ENCODE measurements at regions not wholly inside any gene's neighbourhood (a gene's known extent, or its start where the extent isn't known, plus 50 kb on each side); places are given as distances from the start of the nearest gene placed in this dataset.
"Not testable (repeated sequence)": the region's sequence is repeated elsewhere in the genome, so short reads cannot be mapped to it uniquely, and the experiment has no call there.

- DNase-seq, result no peak
Observed at GRCh38 chr13:22789916-22790315, 390.9 kb upstream of the SGCG start.

DNA sequence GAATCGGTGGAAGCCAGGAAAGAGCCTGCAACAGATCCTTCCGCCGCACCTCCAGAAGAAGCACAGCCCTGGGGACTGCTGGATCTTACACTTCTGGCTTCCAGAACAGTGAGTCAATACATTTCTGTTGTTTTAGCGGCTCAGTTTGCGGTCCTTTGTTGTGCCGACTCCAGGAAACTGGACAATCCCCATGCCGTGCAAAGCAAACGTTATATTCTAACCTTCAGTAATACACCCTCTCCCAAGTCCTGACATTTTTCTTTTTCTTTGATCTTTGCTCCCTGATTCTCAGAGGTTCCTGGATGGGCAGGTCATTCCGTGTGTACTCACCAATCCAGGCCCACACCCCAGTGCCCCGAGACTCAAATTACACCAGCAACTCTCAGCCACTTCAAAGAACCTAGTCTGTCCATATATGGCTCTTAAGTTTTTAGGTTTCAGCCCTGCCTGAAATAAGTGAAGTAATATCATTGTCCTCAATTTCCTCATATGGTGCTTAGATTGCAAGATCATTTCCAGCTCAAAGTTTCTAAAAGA lies 387.1 kb upstream of the SGCG start:
- no peak for DNase-seq

DNA sequence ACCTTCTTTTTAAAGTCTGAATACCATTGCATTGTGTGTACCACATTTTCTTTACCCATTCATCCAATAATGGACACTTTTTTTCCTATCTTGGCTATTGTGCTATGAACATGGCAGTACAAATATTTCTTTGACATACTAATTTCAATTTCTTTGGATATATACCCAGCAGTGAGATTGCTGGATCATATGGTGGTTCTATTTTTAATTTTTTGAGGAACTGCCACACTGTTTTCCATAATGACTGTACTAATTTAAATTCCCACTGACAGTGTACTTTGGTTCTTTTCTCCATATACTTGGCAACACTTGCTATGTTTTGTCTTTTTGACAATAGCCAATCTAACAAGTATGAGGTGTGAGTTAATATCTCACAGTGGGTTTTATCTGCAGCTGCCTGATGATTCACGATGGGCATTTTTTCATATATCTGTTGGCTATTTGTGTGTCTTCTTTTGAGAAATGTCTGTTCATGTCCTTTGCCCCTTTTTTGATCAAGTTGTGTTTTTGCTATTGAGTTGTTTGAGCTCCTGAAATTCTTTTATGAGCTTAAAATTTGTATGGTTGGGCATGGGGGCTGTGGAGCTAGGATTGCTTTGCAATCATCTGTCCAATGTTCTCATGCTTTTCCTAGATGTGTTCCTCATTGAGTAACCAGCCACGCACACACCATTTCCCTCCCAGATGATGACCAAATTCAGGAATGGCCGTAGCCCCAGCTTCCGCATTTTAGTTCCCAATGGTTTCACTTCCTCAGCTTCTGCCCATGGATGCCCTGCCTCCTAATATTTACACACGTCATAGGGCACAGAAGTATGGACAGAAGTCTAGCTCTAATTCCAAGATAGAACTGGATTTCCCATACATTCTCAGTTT lies 380.0 kb upstream of the SGCG start:
- DNase-seq, result peak; percentile 22

DNA sequence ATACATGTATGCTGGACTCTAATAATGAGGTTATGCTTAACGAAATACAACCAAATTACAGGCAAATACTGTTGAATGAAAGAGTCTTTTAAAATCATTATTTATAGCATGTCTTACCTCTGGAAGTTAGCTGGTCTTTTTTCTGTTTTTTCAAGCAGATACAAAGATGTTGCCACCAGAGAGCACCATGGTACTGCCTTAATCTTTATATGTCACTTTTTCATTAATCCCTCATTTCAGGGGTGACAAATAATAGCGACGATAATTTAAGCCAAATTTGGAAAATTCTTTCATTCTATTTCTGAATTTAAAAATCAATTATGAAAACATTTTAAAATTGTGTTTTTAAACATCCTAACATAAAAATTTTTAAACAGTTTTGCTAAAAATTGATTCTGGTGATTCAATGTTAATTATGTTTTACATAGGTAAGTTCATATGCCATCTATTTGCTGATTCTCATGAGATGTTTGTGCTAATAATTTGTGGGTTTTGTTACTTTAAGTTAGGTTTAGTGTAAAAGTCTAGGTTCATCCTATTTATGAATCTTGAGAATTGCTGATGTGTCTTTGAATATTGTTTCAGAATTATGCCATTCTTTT lies 379.3 kb upstream of the SGCG start:
- peak; percentile 26 for DNase-seq

DNA sequence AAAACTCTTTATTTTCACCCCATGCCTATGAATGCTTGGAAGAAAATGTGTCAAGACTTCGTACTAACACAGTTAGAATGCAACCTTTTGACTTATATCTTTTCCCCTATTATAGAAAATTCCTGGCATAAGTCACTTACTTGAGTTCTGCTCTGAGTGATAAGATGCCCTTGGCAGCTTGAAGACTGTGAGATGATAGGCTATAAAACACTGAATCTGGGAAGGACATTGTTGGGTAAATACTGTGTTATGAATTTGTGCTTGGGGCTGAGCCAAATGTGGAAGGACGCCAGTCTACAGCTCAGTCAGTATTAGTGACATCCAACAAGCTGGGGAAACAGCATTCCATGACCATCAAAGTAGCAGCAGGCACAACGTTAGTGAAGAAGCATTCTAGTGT lies 368.0 kb upstream of the SGCG start:
- no peak for DNase-seq

DNA sequence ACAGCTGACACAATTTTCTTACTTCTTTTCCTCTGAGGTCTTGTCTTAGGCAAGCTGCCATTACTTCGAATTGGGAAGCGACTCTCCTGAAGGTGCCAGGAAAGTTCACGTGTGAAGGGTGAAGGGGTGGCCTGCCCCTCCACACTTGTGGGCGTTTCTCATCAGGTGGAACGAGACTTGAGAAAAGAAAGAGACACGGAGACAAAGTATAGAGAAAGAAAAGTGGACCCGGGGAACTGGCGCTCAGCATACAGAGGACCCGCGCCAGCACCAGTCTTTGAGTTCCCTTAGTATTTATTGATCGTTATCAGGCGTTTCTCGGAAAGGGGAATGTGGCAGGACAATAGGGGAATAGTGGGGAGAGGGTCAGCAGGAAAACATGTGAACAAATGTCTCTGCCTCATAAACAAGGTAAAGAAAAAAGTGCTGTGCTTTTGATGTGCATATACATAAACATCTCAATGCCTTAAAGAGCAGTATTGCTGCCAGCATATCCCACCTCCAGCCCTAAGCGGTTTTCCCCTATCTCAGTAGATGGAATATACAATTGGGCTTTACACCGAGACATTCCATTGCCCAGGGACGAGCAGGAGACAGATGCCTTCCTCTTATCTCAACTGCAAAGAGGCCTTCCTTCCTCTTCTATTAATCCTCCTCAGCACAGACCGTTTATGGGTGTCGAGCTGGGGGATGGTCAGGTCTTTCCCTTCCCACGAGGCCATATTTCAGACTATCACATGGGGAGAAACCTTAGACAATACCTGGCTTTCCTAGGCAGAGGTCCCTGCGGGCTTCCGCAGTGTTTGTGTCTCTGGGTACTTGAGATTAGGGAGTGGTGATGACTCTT lies 367.0 kb upstream of the SGCG start:
- not testable (repeated sequence) for DNase-seq

- not testable (repeated sequence) for DNase-seq
Observed at GRCh38 chr13:22814433-22814832, 366.3 kb upstream of the SGCG start.

- DNase-seq, result no peak
Observed at GRCh38 chr13:22821589-22821988, 359.2 kb upstream of the SGCG start.

GRCh38 chr13:22825186-22825585 lies 355.6 kb upstream of the SGCG start:
- DNase-seq, result no peak

GRCh38 chr13:22828081-22828480 lies 352.7 kb upstream of the SGCG start:
- DNase-seq, result peak; percentile 97

DNA sequence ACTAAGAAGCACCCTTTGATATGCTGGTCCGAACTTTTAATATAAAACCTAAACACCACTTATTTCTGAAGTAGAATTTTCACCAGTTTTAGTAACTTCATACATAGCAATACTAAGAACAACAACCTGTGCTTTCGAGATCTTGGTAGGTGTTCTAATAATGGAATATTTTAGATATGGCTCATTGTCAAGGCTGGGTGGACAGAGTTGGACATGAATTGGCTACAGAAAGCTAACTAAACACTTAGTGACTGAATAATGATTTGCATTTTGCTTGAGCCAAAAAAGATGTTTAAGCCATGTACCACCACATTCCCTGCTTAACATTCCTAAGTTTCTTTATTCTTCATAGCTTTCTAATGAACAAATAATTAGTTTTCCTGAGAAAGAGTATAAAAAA lies 344.3 kb upstream of the SGCG start:
- DNase-seq, result peak; percentile 37

GRCh38 chr13:22837980-22838647 lies 342.7 kb upstream of the SGCG start:
- no peak for DNase-seq

- no peak for DNase-seq
Observed at GRCh38 chr13:22839603-22840530, 340.9 kb upstream of the SGCG start.

DNA sequence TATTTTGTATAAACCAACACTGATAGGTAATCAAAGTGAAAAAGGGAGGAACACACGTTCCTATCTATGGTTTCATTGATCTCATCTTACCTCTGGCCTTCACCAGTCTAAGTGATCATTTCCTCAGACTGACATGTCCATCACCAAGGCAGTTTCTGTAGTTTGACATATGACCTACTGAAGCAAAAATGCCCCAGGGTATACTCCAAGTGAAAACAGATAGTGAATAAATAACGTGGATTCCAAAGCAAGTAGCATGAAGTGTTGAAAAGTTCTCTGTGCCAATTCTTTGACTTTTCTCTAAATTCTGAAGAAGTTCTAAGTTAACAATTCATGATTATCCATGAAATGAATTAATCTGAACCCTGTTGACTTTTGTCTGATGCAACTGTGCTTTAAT lies 334.2 kb upstream of the SGCG start:
- no peak for DNase-seq

DNA sequence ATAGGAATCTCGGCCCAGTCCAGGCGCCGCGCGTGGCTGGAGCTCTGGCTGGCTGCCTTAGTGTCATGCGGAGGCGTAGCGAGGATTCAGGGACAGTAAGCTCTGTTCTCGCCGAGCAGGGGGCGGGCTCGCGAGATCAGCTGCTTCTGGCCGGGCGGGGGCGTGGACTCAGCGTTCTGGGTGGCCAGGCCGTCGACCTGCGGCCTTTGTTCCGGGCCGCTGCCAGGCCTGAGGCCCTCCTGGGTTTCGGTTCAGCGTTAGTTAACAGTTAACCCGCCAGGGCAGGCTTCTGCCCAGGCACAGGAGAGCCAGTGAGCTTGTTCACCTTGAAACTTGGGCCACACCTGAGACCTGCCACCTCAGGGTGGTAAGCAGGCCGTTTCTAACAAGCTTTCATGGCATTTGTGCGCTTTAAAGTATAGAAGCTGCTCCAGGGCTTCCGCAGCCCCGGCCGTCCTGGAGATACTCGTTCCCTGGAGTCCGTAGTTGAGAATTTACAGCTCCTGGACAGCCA lies 332.2 kb upstream of the SGCG start:
- peak; percentile 30 for DNase-seq

GRCh38 chr13:22855926-22856325 lies 324.9 kb upstream of the SGCG start:
- no peak for DNase-seq

DNA sequence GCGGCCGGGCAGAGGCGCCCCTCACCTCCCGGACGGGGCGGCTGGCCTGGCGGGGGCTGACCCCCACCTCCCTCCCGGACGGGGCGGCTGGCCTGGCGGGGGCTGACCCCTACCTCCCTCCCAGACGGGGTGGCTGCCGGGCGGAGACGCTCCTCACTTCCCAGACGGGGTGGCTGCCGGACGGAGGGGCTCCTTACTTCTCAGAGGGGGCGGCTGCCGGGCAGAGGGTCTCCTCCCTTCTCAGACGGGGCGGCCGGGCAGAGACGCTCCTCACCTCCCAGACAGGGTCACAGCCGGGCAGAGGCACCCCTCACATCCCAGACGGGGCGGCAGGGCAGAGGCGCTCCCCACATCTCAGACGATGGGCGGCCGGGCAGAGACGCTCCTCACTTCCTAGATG lies 321.8 kb upstream of the SGCG start:
- DNase-seq, result not testable (repeated sequence)

DNA sequence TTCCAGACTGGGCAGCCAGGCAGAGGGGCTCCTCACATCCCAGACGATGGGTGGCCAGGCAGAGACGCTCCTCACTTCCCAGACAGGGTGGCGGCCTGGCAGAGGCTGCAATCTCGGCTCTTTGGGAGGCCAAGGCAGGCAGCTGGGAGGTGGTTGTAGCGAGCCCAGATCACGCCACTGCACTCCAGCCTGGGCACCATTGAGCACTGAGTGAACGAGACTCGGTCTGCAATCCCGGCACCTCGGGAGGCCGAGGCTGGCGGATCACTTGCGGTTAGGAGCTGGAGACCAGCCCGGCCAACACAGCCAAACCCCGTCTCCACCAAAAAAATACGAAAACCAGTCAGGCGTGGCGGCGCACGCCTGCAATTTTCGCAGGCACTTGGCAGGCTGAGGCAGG lies 321.4 kb upstream of the SGCG start:
- DNase-seq, result not testable (repeated sequence)

- no peak for DNase-seq
Observed at GRCh38 chr13:22861958-22862466, 318.8 kb upstream of the SGCG start.

GRCh38 chr13:22862478-22862877 lies 318.3 kb upstream of the SGCG start:
- DNase-seq, result no peak

DNA sequence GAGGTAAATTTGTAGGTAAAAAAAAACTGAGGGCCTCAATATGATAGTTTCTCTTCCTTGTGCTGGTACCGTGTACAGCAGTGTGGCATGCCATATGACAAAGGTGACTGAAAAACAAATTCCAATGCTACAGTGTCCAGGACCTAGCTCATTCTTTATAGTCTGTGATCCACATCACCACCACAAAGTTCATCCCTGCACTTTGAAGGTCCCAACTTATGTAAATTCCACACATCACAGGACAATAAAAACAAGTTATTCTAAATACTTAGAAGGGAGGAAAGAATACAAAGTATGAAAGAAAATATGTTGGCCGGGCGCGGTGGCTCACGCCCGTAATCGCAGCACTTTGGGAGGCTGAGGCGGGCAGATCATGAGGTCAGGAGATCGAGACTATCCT lies 314.6 kb upstream of the SGCG start:
- DNase-seq, result no peak

Measured in kidney glomerular epithelial cell (primary cell).